ENCODE measurements at regions not wholly inside any gene's neighbourhood (a gene's known extent, or its start where the extent isn't known, plus 50 kb on each side); places are given as distances from the start of the nearest gene placed in this dataset.

DNA sequence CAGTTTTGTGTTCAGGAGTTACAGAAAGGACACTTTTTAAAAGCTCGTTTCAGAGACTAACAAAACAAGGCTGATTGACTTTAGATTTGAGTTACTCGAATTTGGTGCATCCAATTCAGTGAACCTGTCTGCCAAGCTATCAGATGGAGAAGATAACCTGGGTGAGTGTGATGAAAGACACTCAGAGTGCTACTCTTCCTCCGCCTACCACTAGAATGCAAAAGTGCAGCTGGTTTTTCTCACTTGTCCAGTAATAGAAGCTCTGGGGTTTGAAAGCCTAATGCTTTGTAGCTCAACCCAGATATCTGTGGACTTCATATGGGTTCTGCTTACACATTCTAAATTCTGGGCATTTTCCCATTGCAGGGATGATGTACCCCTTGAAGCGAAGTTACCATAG, 82.8 kb upstream of the NPY start:
- TF ChIP-seq EZH2 (IDR thresholded peaks at IDR 0.05; ENCODE audit: borderline replicate concordance, insufficient read depth, low read length, poor library complexity, severe bottlenecking) (no peak), POLR2AphosphoS5 (IDR thresholded peaks at IDR 0.05) (no peak), MXI1 (conservative IDR thresholded peaks at IDR 0.05; ENCODE audit: poor library complexity, severe bottlenecking) (no peak), REST (IDR thresholded peaks at IDR 0.05; ENCODE audit: borderline replicate concordance) (no peak), EP300 (conservative IDR thresholded peaks at IDR 0.05; ENCODE audit: poor library complexity, severe bottlenecking) (no peak), TAF1 (IDR thresholded peaks at IDR 0.05; ENCODE audit: low read depth) (no peak), RAD21 (conservative IDR thresholded peaks at IDR 0.05) (no peak), SMC3 (conservative IDR thresholded peaks at IDR 0.05; ENCODE audit: poor library complexity) (no peak)
- TF ChIP-seq, protein P1, sequence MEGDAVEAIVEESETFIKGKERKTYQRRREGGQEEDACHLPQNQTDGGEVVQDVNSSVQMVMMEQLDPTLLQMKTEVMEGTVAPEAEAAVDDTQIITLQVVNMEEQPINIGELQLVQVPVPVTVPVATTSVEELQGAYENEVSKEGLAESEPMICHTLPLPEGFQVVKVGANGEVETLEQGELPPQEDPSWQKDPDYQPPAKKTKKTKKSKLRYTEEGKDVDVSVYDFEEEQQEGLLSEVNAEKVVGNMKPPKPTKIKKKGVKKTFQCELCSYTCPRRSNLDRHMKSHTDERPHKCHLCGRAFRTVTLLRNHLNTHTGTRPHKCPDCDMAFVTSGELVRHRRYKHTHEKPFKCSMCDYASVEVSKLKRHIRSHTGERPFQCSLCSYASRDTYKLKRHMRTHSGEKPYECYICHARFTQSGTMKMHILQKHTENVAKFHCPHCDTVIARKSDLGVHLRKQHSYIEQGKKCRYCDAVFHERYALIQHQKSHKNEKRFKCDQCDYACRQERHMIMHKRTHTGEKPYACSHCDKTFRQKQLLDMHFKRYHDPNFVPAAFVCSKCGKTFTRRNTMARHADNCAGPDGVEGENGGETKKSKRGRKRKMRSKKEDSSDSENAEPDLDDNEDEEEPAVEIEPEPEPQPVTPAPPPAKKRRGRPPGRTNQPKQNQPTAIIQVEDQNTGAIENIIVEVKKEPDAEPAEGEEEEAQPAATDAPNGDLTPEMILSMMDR (IDR thresholded peaks at IDR 0.05; ENCODE audit: poor library complexity, severe bottlenecking): no peak
- H2AFZ ChIP-seq (ENCODE audit: low read depth, low read length): no peak overlapping the region
- no peaks in the 10 kb centered on the region for H3K9me2 ChIP-seq (ENCODE audit: insufficient read depth, low read length)
- no peaks in the 10 kb centered on the region for H3K79me2 ChIP-seq (replicated peaks; ENCODE audit: insufficient read depth, low read length)
- peaks cover 3% of the 10 kb centered on the region for H3F3A ChIP-seq (ENCODE audit: insufficient read depth, low read length, poor library complexity, severe bottlenecking)
- H3K9ac ChIP-seq (ENCODE audit: low read length): no peak overlapping the region
- H3K4me3 ChIP-seq (ENCODE audit: low read length): peak overlapping the region; percentile 53
- H3K27me3 ChIP-seq (ENCODE audit: insufficient read depth, low read depth, low read length): no peaks in the 10 kb centered on the region
- peak overlapping the region; percentile 74 for H3K27ac ChIP-seq (ENCODE audit: low read length)
- H4K20me1 ChIP-seq (ENCODE audit: insufficient read depth): no peaks in the 10 kb centered on the region
- H3K9me3 ChIP-seq (ENCODE audit: low read length): no peaks in the 10 kb centered on the region
- peak overlapping the region; percentile 45 for H3K4me2 ChIP-seq (ENCODE audit: low read length)
- H3K36me3 ChIP-seq (ENCODE audit: insufficient read depth, low read length): no peaks in the 10 kb centered on the region

DNA sequence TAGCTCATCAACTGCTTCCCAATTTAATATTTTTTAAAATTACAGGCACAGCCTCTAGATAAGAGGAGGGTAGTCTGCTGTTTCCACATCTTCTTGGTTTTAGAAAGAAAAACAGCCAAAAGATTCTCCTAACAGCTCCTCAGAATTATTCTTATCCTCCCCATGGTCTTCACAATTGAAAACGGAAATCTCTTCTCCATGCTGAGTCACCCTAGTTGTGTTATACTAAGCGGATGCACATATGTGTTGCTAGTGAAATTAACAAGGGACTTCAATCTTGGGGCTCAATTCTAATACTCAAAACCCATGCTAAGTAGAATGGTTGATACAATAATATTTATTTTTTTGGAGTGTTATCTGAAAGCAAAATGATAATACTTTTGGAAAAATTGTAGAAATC, 71.9 kb upstream of the NPY start:
- H4K20me1 ChIP-seq (ENCODE audit: insufficient read depth): no peaks in the 10 kb centered on the region
- no peak overlapping the region for H3K27ac ChIP-seq (ENCODE audit: low read length)

More for the DNA sequence above, 71.9 kb upstream of the NPY start:
- Histone ChIP-seq H3K4me2 (ENCODE audit: low read length) (no peak overlapping the region), H3K9me3 (ENCODE audit: low read length) (no peaks in the 10 kb centered on the region), H3K9ac (ENCODE audit: low read length) (no peak overlapping the region), H3K27me3 (ENCODE audit: insufficient read depth, low read depth, low read length) (no peaks in the 10 kb centered on the region), H2AFZ (ENCODE audit: low read depth, low read length) (no peak overlapping the region), H3K4me3 (ENCODE audit: low read length) (no peak overlapping the region), H3K36me3 (ENCODE audit: insufficient read depth, low read length) (no peaks in the 10 kb centered on the region), H3F3A (ENCODE audit: insufficient read depth, low read length, poor library complexity, severe bottlenecking) (no peaks in the 10 kb centered on the region), H3K79me2 (replicated peaks; ENCODE audit: insufficient read depth, low read length) (no peaks in the 10 kb centered on the region), H3K9me2 (ENCODE audit: insufficient read depth, low read length) (no peaks in the 10 kb centered on the region)
- TF ChIP-seq TAF1 (IDR thresholded peaks at IDR 0.05; ENCODE audit: low read depth) (no peak), EP300 (conservative IDR thresholded peaks at IDR 0.05; ENCODE audit: poor library complexity, severe bottlenecking) (no peak), SMC3 (conservative IDR thresholded peaks at IDR 0.05; ENCODE audit: poor library complexity) (no peak), MXI1 (conservative IDR thresholded peaks at IDR 0.05; ENCODE audit: poor library complexity, severe bottlenecking) (no peak)
